ENCODE measurements at regions not wholly inside any gene's neighbourhood (a gene's known extent, or its start where the extent isn't known, plus 50 kb on each side); places are given as distances from the start of the nearest gene placed in this dataset.
"Not testable (repeated sequence)": the region's sequence is repeated elsewhere in the genome, so short reads cannot be mapped to it uniquely, and the experiment has no call there.

DNA sequence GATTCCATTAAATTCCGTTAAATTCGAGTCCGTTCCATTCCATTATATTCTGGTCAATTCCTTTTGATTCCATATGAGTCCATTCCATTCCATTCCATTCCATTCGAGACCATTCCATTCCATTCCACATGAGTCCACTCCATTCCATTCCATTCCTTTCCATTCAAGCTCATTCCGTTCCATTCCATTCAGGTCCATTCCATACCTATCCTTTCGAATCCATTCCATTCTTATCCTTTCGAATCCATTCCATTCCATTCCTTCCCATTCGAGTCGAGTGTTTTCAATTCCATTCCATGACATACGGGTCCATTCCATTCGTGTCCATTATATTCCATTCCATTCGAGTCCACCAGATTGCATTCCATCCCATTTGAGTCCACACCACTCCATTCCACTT, 1127.4 kb downstream of the RPIA start:
- DNase-seq (ENCODE audit: low spot score in 2 of 2, unreplicated experiment in 2 of 2), result no peak
- Mint-ChIP-seq H3K27me3 (ENCODE audit: low read depth) (no peaks in the 10 kb centered on the region), H3K4me1 (no peaks in the 10 kb centered on the region), H3K36me3 (peaks cover 27% of the 10 kb centered on the region), H3K27ac (no peak overlapping the region), H3K9me3 (peaks cover 76% of the 10 kb centered on the region), H3K4me3 (no peak overlapping the region)
- TF ChIP-seq CTCF (IDR thresholded peaks at IDR 0.05; ENCODE audit: unreplicated experiment), result no peak

- no peak for DNase-seq (ENCODE audit: low spot score in 2 of 2, unreplicated experiment in 2 of 2)
- H3K27ac Mint-ChIP-seq, result no peak overlapping the region
- H3K9me3 Mint-ChIP-seq, result peaks cover 69% of the 10 kb centered on the region
- TF ChIP-seq CTCF (IDR thresholded peaks at IDR 0.05; ENCODE audit: unreplicated experiment), result no peak
- no peak overlapping the region for H3K4me3 Mint-ChIP-seq
- H3K36me3 Mint-ChIP-seq, result peaks cover 24% of the 10 kb centered on the region
- no peaks in the 10 kb centered on the region for H3K27me3 Mint-ChIP-seq (ENCODE audit: low read depth)
- no peaks in the 10 kb centered on the region for H3K4me1 Mint-ChIP-seq
Measured at GRCh38 chr2:89819809-89820208, 1128.3 kb downstream of the RPIA start.

GRCh38 chr2:89820248-89820647, 1128.8 kb downstream of the RPIA start:
- no peak for TF ChIP-seq CTCF (IDR thresholded peaks at IDR 0.05; ENCODE audit: unreplicated experiment)
- H3K27ac Mint-ChIP-seq, result no peak overlapping the region
- H3K27me3 Mint-ChIP-seq (ENCODE audit: low read depth), result no peaks in the 10 kb centered on the region
- peaks cover 22% of the 10 kb centered on the region for H3K36me3 Mint-ChIP-seq
- no peaks in the 10 kb centered on the region for H3K4me1 Mint-ChIP-seq
- H3K4me3 Mint-ChIP-seq, result no peak overlapping the region
- no peak for DNase-seq (ENCODE audit: low spot score in 2 of 2, unreplicated experiment in 2 of 2)
- peaks cover 69% of the 10 kb centered on the region for H3K9me3 Mint-ChIP-seq

- Mint-ChIP-seq H3K27ac (no peak overlapping the region), H3K36me3 (peaks cover 22% of the 10 kb centered on the region), H3K9me3 (peaks cover 71% of the 10 kb centered on the region), H3K27me3 (ENCODE audit: low read depth) (no peaks in the 10 kb centered on the region), H3K4me3 (no peak overlapping the region), H3K4me1 (no peaks in the 10 kb centered on the region)
- no peak for DNase-seq (ENCODE audit: low spot score in 2 of 2, unreplicated experiment in 2 of 2)
- TF ChIP-seq CTCF (IDR thresholded peaks at IDR 0.05; ENCODE audit: unreplicated experiment), result no peak
Measured at GRCh38 chr2:89821455-89821945, 1130.0 kb downstream of the RPIA start.

- peaks cover 22% of the 10 kb centered on the region for H3K36me3 Mint-ChIP-seq
Measured at GRCh38 chr2:89822342-89822741, 1130.9 kb downstream of the RPIA start.

GRCh38 chr2:89823556-89823955, 1132.1 kb downstream of the RPIA start:
- Mint-ChIP-seq H3K27me3 (ENCODE audit: low read depth) (no peaks in the 10 kb centered on the region), H3K4me1 (no peaks in the 10 kb centered on the region), H3K4me3 (no peak overlapping the region), H3K36me3 (peaks cover 16% of the 10 kb centered on the region), H3K9me3 (peaks cover 59% of the 10 kb centered on the region), H3K27ac (no peak overlapping the region)
- TF ChIP-seq CTCF (IDR thresholded peaks at IDR 0.05; ENCODE audit: unreplicated experiment), result no peak
- DNase-seq (ENCODE audit: low spot score in 2 of 2, unreplicated experiment in 2 of 2), result no peak

More at GRCh38 chr2:89822342-89822741, 1130.9 kb downstream of the RPIA start:
- H3K4me1 Mint-ChIP-seq; H3K27me3 Mint-ChIP-seq (ENCODE audit: low read depth); H3K27ac Mint-ChIP-seq; DNase-seq (ENCODE audit: low spot score in 2 of 2, unreplicated experiment in 2 of 2); H3K4me3 Mint-ChIP-seq: not testable (repeated sequence)
- peaks cover 71% of the 10 kb centered on the region for H3K9me3 Mint-ChIP-seq

All from mesothelial cell of epicardium (in vitro differentiated cells).